HepG2 (cell line): ENCODE measurements at regions not wholly inside any gene's neighbourhood (a gene's known extent, or its start where the extent isn't known, plus 50 kb on each side); places are given as distances from the start of the nearest gene placed in this dataset.

ENCODE experiments used
- ADNP ChIP-seq: sonication (generic); formaldehyde crosslinking; IDR thresholded peaks from 2 replicates; pipeline ENCODE4 v1.4.0; 2020; ENCODE audit warnings: missing genetic modification reagents
- ATF2 ChIP-seq: sonication (generic); formaldehyde crosslinking; IDR thresholded peaks from 2 replicates; pipeline ENCODE4 v1.4.0; 2020; ENCODE audit warnings: missing genetic modification reagents
- CTCF ChIP-seq: sonication (generic); formaldehyde crosslinking; IDR thresholded peaks from 2 replicates; pipeline ENCODE4 v1.5.0; 2020; ENCODE audit warnings: mild to moderate bottlenecking, missing genetic modification reagents, moderate library complexity
- EHMT2 ChIP-seq: fragments of 200-600 bp; sonication (generic); IDR thresholded peaks from 2 replicates; pipeline ENCODE4 v1.7.0; 2017; ENCODE audit warnings: antibody characterized with exemption, low read depth, low read length, borderline replicate concordance
- ERF ChIP-seq: IDR thresholded peaks from 2 replicates; pipeline ENCODE4 v1.6.1; 2018; ENCODE audit warnings: missing biosample characterization, missing genetic modification reagents
- FLYWCH1 ChIP-seq: sonication (generic); formaldehyde crosslinking; IDR thresholded peaks from 2 replicates; pipeline ENCODE4 v1.8.1; 2023; ENCODE audit warnings: mild to moderate bottlenecking, missing genetic modification reagents
- FOXA1 ChIP-seq, 2 experiments: fragments of 450-650 bp in 1 of 2; sonication (generic) in 1 of 2; formaldehyde crosslinking in 1 of 2; IDR thresholded peaks; 2 replicates each; pipeline versions ENCODE4 v1.4.0 to v1.6.1; 2016 to 2020; ENCODE audit warnings: missing genetic modification reagents in 1 of 2
- FOXO1 ChIP-seq: sonication (generic); formaldehyde crosslinking; IDR thresholded peaks from 2 replicates; pipeline ENCODE4 v1.4.0; 2020; ENCODE audit warnings: missing genetic modification reagents
- HMG20A ChIP-seq: IDR thresholded peaks from 2 replicates; pipeline ENCODE4 v1.6.1; 2016; ENCODE audit warnings: borderline replicate concordance
- HMGA1 ChIP-seq: sonication (generic); formaldehyde crosslinking; conservative IDR thresholded peaks from 2 replicates; pipeline ENCODE4 v1.4.0; 2020; ENCODE audit warnings: missing genetic modification reagents
- MIER2 ChIP-seq: IDR thresholded peaks from 2 replicates; pipeline ENCODE4 v1.6.1; 2016; ENCODE audit warnings: missing biosample characterization, missing genetic modification reagents
- MZF1 ChIP-seq: sonication (generic); formaldehyde crosslinking; IDR thresholded peaks from 2 replicates; pipeline ENCODE4 v1.8.1; 2023; ENCODE audit warnings: mild to moderate bottlenecking, missing genetic modification reagents, borderline replicate concordance
- POLR2A ChIP-seq, 2 experiments: IDR thresholded peaks; 2 replicates each; pipeline ENCODE4 v1.6.1; 2011; ENCODE audit warnings: low read depth in 2 of 2, low read length in 2 of 2, mild to moderate bottlenecking in 1 of 2, moderate library complexity in 1 of 2; ENCODE audit not compliant: insufficient read depth in 1 of 2
- PRMT3 ChIP-seq: sonication (generic); formaldehyde crosslinking; IDR thresholded peaks from 2 replicates; pipeline ENCODE4 v1.8.1; 2022; ENCODE audit warnings: low read depth, mild to moderate bottlenecking, moderate library complexity, missing genetic modification reagents, borderline replicate concordance
- RCOR2 ChIP-seq: IDR thresholded peaks from 2 replicates; pipeline ENCODE4 v1.6.1; 2016; ENCODE audit warnings: missing biosample characterization, missing genetic modification reagents
- RELA ChIP-seq: sonication (generic); formaldehyde crosslinking; IDR thresholded peaks from 2 replicates; pipeline ENCODE4 v1.4.0; 2020; ENCODE audit warnings: missing genetic modification reagents
- RXRB ChIP-seq: IDR thresholded peaks from 2 replicates; pipeline ENCODE4 v1.6.1; 2016; ENCODE audit warnings: borderline replicate concordance, missing genetic modification reagents, missing compliant biosample characterization
- SKI ChIP-seq: fragments of 450-650 bp; IDR thresholded peaks from one replicate; pipeline ENCODE4 v1.6.1; 2018; ENCODE audit warnings: mild to moderate bottlenecking; ENCODE audit not compliant: partially characterized antibody
- SKIL ChIP-seq: sonication (generic); formaldehyde crosslinking; IDR thresholded peaks from 2 replicates; pipeline ENCODE4 v1.8.0; 2022; ENCODE audit warnings: missing genetic modification reagents, mild to moderate bottlenecking, moderate library complexity, borderline replicate concordance
- SMYD3 ChIP-seq: sonication (generic); formaldehyde crosslinking; IDR thresholded peaks from 2 replicates; pipeline ENCODE4 v1.8.1; 2023; ENCODE audit warnings: mild to moderate bottlenecking, missing genetic modification reagents
- SRF ChIP-seq: IDR thresholded peaks from 2 replicates; pipeline ENCODE4 v1.6.1; 2011; ENCODE audit warnings: mild to moderate bottlenecking, low read depth, low read length, moderate library complexity
- ZBTB39 ChIP-seq: sonication (generic); formaldehyde crosslinking; IDR thresholded peaks from 2 replicates; pipeline ENCODE4 v1.5.0; 2020; ENCODE audit warnings: missing genetic modification reagents
- ZBTB42 ChIP-seq: sonication (generic); formaldehyde crosslinking; IDR thresholded peaks from 2 replicates; pipeline ENCODE4 v1.5.0; 2020; ENCODE audit warnings: mild to moderate bottlenecking, missing genetic modification reagents
- ZNF543 ChIP-seq: sonication (generic); formaldehyde crosslinking; IDR thresholded peaks from 2 replicates; pipeline ENCODE4 v1.4.0; 2020; ENCODE audit warnings: mild to moderate bottlenecking, missing genetic modification reagents
- ZNF556 ChIP-seq: sonication (generic); formaldehyde crosslinking; IDR thresholded peaks from 2 replicates; pipeline ENCODE4 v1.4.0; 2020; ENCODE audit warnings: mild to moderate bottlenecking, missing genetic modification reagents, borderline replicate concordance
- ZNF605 ChIP-seq: sonication (generic); formaldehyde crosslinking; IDR thresholded peaks from 2 replicates; pipeline ENCODE4 v1.8.0; 2022; ENCODE audit warnings: mild to moderate bottlenecking, missing genetic modification reagents
- ZNF616 ChIP-seq: sonication (generic); formaldehyde crosslinking; IDR thresholded peaks from 2 replicates; pipeline ENCODE4 v1.5.0; 2020; ENCODE audit warnings: low read depth, mild to moderate bottlenecking, missing genetic modification reagents
- ZSCAN22 ChIP-seq: sonication (generic); formaldehyde crosslinking; IDR thresholded peaks from 2 replicates; pipeline ENCODE4 v1.4.0; 2020; ENCODE audit warnings: mild to moderate bottlenecking, missing genetic modification reagents

GRCh38 chr1:213586587-213586972 is 401.2 kb upstream of the PROX1 start (continued):
- TF ChIP-seq ZBTB39 (CRISPR knock-in tag) (no peak), HMGA1 (CRISPR knock-in tag) (no peak), FOXA1 (IDR thresholded peaks at IDR 0.05) (no peak), FOXA1 (CRISPR knock-in tag; IDR thresholded peaks at IDR 0.05) (no peak), ZBTB42 (no peak), FLYWCH1 (no peak), ERF (CRISPR knock-in tag) (no peak), ZNF616 (CRISPR knock-in tag) (no peak), ZNF605 (CRISPR knock-in tag) (no peak), EHMT2 (no peak), MZF1 (no peak), HMG20A (CRISPR knock-in tag) (no peak), RXRB (CRISPR knock-in tag) (0 out of 2 replicates have a peak, but pooled peaks have one; percentile 46), SKIL (CRISPR knock-in tag) (no peak), PRMT3 (CRISPR knock-in tag) (no peak), RCOR2 (CRISPR knock-in tag) (no peak), SMYD3 (CRISPR knock-in tag) (no peak), ZNF543 (no peak), ATF2 (no peak), SRF (no peak), POLR2A (IDR thresholded peaks at IDR 0.05; ENCODE audit: insufficient read depth in 1 of 2, low read depth in 2 of 2, low read length in 2 of 2) (no peak), ZNF556 (CRISPR knock-in tag) (no peak), FOXO1 (no peak), RELA (CRISPR knock-in tag) (no peak), MIER2 (no peak), SKI (no peak), ADNP (CRISPR knock-in tag) (no peak), CTCF (no peak), ZSCAN22 (no peak)
